NCI-H748 (cell line): ENCODE measurements at regions not wholly inside any gene's neighbourhood (a gene's known extent, or its start where the extent isn't known, plus 50 kb on each side); places are given as distances from the start of the nearest gene placed in this dataset.
"Not testable (repeated sequence)": the region's sequence is repeated elsewhere in the genome, so short reads cannot be mapped to it uniquely, and the experiment has no call there.

Source experiments
- DNase-seq: peaks from one replicate; lab custom pipeline; 2025; ENCODE audit not compliant: unreplicated experiment; lab: John Stamatoyannopoulos, UW

DNA sequence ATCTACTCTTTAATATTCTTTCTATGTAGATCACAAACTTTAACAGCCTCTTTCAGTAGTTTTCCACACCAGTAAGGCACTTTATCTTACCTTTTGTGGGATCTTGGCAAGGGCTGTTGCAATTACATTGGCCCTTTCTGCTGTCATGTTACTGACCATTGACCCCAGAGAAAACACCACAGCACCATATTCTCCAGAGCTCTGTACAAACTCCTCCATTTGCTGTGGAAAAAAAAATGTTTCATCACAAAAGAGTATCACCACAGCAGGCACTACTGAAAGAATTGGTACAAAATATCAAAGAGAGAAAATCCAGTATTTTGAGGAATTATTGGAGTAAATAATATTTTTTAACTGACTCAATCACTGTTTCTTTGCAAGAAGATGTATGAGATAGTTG, 62.3 kb upstream of the UGT2A3 start:
- not testable (repeated sequence) for DNase-seq

DNA sequence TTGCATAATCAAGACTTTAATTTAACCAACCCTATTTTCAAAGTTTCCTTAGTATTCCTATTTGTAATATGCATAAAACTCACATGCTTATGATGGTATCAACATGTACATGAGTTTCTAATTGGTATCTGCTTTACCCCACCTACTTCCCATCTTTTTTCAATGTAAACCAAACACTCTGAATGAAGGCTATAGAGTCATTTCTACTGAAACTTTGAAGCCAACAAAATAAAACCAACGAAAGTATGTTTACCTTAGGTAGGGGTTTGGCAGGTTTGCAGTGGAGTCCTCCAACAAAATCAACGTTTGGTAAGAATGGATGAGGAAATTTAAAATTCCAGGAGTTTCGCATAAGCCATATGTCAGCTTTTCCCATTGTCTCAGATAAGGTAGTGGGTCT, 66.4 kb upstream of the UGT2A3 start:
- DNase-seq = not testable (repeated sequence)

DNA sequence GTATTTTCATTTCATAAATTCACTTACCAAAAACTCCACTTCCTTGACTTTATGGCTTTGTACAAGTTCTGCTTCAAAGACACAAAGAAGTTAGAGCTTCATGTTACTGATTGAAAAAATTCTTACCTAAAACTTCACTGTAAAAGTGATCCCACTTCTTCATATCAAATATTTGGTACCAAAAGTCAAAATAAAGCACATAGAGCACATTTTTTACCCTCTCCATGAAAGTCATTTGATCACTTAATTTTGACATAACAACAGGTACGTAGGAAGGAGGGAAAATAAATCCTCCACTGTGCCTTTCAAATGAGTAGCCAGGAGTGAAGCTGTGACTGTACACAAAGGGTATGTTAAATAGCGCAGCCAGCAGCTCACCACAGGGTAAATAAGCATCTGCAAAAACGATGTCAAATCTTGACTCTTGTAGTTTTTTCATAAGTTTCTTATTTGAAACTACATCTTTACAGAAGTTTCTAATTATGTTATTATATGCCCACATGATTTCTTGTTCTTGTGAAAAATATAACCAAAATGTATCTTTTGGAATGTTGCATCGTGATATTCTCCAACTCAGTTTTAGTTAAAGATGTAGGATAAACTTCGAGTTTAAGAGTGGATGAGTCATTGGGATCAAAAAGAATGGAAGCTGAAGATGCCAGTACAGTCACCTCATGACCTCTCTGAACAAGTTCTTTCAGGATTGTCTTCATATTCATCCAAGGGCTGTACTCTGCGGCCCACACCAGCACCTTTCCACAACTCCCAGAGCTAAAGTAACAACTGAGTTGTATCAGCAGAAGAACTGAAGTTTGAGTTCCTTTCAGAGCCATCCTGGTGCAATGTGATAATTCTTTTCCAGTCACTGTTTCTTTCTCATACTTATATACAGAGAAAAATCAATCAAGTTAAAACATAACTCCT, 68.2 kb upstream of the UGT2A3 start:
- DNase-seq = not testable (repeated sequence)

DNA sequence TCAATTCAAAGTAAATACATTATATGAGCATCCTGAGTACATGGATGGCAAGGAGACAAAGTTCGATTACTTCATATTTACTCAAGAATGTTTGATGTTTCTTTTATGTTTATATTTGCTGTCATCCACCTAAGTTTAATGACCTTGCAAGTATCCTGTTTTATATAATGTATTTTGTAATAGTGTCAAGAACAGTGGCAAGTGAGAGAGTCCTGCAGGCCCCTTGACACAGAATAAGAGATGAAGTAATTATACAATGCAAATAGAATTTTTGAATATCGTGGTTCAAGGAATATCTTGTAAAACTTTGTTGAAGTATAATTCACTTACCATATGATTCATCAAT, 68.8 kb upstream of the UGT2A3 start:
- DNase-seq = not testable (repeated sequence)

DNA sequence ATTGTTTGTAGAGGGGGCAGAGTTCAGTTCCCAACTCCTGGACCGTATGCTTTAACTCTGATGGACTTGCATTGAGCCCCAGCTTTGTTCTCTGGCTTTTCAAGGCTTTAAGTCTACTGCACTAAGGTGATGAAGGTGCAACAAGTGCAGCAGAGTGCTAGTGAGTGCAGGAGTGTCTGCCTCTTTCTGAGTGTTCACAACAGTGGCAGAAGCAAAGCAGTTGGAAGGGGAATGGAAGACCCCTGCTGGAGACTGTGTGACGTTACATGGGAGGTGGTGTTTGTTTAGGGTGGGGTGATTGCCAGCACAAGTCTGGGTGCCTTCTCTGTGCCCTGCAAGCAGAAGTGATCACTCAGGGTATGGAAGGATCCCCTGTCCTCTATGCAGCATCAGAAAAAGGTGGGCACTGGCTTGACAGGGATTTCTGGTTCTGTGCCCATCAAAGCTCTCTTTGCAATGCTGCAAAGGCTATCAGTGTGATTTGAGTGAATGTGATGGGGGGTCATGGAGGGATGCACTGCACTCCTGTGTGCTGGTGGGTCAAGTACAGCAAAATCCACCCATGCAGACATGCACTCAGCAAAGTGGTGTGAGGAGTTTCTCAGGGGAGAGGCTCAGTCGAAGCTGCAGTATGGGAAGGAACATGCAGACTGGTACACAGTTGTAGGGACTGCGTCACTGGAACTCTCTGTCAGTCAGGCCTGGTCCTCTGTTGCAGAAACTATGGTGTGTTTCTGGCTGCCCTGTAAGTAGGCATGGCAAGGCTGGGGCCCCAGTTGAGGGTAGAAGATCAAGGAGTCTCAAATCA, 70.9 kb upstream of the UGT2B7 start:
- DNase-seq = peak; percentile 53

DNA sequence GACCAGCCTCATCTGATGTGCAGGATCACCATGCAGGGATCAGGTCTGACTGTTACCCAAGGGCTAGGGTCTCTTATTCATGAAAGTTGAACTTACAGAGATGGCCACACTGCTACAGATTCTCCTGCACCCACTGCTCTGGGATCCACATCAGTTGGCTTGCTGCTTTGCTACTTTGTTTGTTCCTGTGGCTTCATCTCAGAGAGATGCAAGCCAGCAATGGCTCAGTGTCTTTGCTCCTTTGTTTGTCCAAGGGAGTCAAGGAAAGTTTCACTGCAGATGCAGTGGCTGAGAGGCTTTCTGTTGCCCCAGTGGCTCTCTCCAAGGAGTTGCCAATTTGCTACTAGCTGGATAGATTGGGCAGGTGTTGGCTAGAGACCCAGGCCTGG, 70.3 kb upstream of the UGT2B7 start:
- DNase-seq = no peak

DNA sequence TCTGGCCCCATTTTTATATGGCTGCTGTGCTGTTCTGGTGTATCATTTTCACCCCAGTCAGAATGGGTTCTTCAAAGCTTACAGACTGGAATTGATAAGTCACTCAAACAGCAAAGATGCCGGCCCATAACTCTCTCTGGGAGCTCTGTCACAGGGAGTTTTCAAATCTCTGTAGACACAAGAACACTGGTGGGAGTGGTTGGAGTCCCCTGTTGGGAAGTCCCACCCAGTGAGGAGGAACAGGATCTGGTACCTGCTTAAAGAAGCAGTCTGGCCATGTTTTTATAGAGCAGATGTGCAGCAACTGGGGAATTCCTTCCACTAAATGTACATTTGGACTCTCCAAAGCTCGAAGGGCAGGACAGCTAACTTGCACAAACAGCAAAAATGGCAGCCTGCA, 69.3 kb upstream of the UGT2B7 start:
- DNase-seq = no peak

DNA sequence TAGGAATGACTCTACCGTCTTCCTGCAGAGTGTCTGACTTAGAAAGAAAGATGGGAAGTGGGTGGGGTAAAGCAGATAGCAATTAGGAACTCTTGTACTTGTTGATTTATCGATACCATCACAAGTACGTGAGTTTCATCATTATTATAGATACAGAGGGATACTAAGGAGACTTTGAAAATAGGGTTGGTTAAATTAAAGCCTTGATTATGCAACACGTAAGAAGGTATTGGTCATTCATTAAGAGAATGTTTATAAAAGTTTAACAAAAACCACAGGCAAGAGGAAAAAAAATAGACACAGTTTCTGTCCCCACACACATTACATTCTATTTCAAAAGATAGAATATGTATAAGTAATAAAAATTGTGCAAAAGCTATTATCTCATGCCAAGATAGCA, 65.9 kb upstream of the UGT2B7 start:
- no peak for DNase-seq

DNA sequence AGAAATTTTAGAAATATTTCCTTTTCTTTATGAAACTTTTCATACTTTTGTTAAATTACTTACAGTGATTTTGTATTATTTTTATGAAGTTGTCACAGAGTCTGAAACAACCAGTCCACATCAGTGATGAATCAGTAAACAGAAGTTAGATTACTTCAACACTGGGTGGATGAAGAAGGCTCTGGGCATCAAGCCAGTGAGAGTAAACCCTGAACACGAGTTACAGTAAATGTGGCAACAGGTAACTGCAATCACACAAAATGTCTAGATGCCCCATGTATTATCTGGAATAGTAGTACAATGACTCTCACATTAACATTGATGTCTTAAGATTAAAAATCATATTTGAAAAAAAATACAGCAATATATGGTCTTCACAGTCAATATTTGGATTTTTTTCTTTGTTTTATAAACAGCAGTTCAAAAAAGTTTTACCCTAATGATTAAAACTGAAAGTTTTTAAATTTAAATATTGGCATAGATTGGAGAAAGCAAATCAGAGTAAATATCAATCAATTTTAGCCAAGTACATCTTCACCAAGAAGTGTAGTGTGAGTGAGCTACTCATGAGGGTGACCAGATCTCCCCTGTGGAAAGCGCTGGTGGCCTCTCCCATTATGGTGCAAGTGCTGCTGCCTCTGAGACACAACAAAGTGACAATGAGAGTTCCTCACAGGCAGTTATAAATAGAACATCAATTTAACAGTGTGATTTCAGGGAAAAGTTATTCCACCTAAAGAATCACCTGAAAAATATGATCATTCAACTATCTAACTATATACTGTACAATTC, 63.2 kb upstream of the UGT2B7 start:
- DNase-seq = no peak

DNA sequence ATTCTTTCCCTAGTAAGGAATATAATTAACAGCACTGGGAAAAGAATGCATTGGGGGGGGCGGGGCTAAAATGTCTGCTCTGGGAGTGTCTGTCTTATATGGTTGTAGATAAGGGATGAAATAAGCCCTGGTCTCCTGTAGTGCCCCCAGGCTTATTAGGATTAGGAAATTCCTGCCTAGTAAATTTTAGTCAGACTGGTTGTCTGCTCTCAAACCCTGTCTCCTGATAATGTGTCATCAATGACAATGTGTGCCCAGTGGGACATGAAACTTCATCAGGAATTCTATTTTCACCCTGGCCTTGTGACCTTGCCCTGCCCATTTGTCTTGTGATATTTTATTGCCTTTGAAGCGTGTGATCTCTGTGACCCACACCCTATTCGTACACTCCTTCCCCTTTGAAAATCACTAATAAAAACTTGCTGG, 61.9 kb upstream of the UGT2B7 start:
- not testable (repeated sequence) for DNase-seq

DNA sequence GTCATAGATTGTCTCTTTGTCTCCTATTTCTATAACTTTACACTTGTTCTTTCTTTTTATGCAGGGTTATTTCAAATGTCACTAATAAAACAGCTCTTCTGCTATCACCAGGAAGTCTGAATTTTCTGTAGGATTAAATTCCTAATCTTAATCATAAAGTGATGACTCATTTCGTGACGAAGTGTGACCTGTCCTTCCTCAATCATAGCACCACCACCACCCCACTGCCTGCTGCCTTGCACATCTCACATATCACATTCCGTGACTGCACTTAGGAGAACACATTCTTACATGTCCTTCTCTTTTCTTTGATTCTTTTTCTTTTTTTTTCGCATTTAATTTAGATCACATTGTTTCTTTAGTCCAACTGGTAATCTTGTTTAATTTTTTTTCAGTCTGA, 57.7 kb upstream of the UGT2B7 start:
- DNase-seq = no peak

DNA sequence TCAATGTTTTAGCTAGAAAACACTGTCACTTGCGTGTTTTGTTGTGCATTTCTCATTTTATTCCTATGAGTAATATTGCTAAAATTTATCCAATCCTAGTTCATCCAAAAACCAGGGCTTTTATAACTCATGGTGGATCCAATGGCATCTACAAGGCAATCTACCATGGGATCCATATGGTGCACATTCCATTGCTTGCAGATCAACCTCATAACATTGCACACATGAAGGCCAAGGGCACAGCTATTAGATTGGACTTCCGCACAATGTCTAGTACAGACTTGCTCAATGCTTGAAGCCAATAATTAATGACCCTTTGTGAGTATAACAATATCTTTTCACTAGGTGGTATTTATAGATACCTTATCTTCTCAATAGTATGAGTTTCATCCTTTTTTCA, 57.2 kb upstream of the UGT2B7 start:
- DNase-seq = no peak

DNA sequence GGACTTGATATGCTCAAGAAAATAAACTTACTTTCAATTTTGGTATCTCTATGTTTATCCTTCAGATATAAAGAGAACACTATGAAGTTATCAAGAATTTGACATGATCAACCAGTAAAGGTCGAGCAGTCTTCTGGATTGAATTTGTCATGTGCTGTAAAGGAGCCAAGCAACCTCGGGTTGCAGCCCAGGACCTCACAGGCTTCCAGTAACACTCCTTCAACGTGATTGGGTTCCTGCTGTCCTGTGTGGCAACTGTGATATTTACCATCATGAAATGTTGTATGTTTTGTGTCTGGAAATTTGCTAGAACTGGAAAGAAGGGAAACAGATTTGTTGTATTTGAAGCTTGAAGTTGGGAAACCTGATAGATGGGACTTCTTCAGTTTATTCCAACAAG, 52.0 kb upstream of the UGT2B7 start:
- DNase-seq = no peak
